ENCODE measurements at regions not wholly inside any gene's neighbourhood (a gene's known extent, or its start where the extent isn't known, plus 50 kb on each side); places are given as distances from the start of the nearest gene placed in this dataset.

DNA sequence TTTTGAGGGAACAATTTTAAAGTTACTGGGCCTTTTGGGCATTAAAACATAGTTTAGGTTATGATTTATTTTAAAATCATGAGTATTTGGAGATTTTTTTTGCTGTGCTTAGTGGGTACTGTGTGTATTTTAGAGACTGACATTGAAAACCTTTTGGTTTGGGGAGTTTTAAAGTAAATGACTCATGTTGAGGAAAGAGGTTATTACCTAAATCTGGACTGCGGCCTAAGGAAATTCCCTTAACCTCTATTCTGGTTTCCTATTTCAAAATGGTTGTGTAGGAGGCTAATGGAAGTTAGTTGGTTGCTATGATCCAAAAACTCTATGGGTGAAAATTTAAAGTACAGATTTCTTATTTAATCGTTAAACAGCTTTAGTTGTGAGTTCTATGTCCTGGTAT lies 57.3 kb upstream of the DPH6 start:
- TF ChIP-seq POLR2A (IDR thresholded peaks at IDR 0.05): no peak
- TF ChIP-seq, protein P1, sequence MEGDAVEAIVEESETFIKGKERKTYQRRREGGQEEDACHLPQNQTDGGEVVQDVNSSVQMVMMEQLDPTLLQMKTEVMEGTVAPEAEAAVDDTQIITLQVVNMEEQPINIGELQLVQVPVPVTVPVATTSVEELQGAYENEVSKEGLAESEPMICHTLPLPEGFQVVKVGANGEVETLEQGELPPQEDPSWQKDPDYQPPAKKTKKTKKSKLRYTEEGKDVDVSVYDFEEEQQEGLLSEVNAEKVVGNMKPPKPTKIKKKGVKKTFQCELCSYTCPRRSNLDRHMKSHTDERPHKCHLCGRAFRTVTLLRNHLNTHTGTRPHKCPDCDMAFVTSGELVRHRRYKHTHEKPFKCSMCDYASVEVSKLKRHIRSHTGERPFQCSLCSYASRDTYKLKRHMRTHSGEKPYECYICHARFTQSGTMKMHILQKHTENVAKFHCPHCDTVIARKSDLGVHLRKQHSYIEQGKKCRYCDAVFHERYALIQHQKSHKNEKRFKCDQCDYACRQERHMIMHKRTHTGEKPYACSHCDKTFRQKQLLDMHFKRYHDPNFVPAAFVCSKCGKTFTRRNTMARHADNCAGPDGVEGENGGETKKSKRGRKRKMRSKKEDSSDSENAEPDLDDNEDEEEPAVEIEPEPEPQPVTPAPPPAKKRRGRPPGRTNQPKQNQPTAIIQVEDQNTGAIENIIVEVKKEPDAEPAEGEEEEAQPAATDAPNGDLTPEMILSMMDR (IDR thresholded peaks at IDR 0.05): no peak
